Superior temporal gyrus (tissue), 1 donor: ENCODE measurements at regions not wholly inside any gene's neighbourhood (a gene's known extent, or its start where the extent isn't known, plus 50 kb on each side); places are given as distances from the start of the nearest gene placed in this dataset.

ENCODE experiments used
- DNase-seq: peaks from one replicate; pipeline ENCODE4 v3.0.0-alpha.2; 2016; ENCODE audit errors: extremely low spot score

GRCh38 chr5:171509467-171509866 lies 90.0 kb downstream of the FGF18 start:
- no peak for DNase-seq

DNA sequence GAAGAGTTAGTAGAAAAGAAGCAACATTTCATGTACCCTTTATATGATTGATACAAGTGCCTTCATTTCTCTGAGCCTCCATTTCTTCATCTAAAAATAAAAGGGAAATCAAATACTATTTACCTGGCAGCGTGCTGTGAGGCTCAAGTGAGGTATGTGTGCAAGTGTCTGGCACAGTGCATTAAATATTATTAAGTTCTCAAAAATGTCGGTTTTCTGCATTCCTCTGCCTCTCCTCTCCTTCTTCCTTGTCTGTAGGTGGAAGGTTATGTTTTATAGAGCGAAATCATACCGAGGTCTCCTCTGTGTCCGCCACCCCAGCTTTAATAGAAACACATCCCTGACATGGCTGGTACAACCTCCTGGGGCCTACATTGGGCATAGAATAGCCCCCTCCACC lies 93.0 kb downstream of the FGF18 start:
- DNase-seq = no peak

- DNase-seq = no peak
Observed at GRCh38 chr5:171513591-171513990, 94.1 kb downstream of the FGF18 start.

DNA sequence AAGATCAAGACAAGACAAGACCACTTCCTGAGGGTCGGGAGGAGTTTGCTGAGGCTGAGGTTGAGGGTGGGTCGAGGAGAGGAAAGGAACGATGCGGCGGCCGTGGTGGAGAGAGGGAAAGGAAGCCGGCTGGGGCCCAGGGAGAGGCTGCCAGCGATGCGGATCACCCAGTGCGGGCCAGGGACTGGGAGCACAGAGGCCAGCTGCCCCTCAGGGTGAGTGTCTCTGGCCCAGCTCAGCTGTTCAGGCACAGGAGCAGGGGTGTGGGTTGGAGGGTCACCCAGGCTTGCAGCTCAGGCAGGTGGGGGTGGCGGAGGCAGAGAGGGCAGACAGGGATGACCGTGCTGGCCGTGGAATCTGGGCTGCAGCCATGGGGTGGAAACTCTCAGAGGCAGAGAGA lies 99.5 kb downstream of the FGF18 start:
- no peak for DNase-seq

GRCh38 chr5:171520300-171521174 lies 101.1 kb downstream of the FGF18 start:
- DNase-seq = no peak

GRCh38 chr5:171521219-171521633 lies 101.8 kb downstream of the FGF18 start:
- DNase-seq = peak; percentile 32

GRCh38 chr5:171521679-171522078 lies 102.2 kb downstream of the FGF18 start:
- no peak for DNase-seq

GRCh38 chr5:171523781-171524180 lies 104.3 kb downstream of the FGF18 start:
- no peak for DNase-seq

DNA sequence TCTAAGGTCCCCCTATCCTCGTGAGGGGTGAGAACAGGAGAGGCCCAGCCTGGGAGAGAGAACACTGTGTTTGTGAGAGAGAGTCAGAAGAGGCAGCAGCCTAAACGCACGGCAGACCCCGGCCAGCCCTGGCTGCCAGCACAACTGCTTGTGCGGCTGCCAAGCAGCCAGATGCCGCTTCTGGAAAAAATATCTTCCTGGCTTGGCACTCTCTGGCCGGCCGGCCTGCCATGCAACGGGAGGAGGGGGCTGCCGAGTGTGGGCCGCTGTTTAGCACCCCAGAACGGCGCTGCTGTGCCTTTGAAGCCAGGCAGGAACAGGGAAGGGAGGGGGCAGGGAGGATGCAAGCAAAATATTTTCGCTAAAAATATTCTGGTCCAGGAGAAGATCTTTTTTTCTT lies 105.0 kb downstream of the FGF18 start:
- no peak for DNase-seq

- DNase-seq = no peak
Observed at GRCh38 chr5:171525085-171525484, 105.6 kb downstream of the FGF18 start.

DNA sequence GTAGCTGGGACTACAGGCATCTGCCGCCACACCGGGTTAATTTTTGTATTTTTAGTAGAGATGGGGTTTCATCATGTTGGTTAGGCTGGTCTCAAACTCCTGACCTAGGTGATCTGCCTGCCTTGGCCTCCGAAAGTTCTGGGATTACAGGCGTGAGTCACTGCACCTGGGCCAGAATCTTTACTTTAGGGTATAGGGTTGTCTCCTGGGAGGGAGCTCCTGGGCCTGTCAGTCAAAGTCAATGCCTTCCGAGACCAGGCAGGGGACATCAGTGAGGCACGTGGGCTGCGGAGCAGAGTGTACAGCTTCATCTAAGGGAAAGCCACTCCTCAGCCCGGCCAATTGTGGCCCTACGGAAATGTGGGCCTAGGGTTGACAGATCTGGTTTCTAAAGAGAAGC lies 108.6 kb downstream of the FGF18 start:
- no peak for DNase-seq

DNA sequence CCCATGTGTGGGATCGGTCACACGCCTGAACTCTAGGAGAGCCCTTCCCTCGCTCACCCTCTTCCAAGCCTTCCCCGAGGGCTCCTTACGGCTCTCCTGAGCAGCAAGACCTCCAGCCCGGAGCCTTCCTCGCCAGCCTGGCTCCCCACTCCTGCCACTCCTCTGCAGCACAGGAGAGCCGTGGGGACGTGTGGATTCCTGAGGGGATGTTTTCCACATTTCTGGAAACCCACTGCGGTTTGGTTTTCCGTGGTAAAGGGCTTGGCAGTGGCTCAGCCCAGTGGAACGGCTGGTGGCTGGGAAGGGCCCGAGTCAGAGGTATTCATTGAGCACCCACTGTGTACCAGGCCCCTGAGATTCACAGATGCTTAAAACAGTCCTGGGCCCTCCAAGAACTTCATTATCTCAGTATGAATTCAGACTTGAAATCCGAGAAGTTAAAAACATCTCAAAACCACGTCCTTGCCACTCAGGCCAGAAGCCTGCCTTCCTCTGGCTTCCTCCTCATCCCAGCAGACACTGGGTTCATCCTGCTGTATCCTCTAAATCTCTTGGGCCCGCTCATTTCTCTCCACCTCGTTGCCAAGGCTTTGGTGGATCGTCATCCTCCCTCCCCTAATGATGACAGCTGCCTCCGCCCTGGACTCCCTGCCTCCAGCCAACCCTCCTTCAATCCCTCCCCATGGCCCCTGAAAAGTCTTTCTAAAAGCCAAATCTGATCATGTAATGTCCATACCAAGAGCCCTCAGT lies 109.6 kb downstream of the FGF18 start:
- no peak for DNase-seq

GRCh38 chr5:171531638-171532037 lies 112.2 kb downstream of the FGF18 start:
- DNase-seq = no peak

DNA sequence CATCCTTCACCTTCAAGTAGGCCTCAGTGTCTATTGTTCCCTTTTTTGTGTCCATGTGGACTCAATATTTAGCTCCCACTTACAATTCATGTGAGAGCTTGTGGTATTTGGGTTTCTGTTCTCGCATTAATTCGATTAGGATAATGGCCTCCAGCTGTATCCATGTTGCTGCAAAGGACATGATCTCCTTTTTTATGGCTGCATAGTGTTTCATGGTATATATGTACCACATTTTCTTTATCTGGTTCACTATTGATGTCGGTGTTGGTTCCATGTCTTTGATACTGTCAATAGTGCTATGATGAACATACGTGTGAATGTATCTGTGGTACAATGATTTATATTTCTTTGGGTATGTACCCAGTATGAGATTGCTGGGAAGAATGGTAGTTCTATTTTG lies 113.7 kb downstream of the FGF18 start:
- DNase-seq = no peak

- DNase-seq = no peak
Observed at GRCh38 chr5:171534043-171534895, 114.8 kb downstream of the FGF18 start.

GRCh38 chr5:171535162-171535561 lies 115.7 kb downstream of the FGF18 start:
- no peak for DNase-seq

DNA sequence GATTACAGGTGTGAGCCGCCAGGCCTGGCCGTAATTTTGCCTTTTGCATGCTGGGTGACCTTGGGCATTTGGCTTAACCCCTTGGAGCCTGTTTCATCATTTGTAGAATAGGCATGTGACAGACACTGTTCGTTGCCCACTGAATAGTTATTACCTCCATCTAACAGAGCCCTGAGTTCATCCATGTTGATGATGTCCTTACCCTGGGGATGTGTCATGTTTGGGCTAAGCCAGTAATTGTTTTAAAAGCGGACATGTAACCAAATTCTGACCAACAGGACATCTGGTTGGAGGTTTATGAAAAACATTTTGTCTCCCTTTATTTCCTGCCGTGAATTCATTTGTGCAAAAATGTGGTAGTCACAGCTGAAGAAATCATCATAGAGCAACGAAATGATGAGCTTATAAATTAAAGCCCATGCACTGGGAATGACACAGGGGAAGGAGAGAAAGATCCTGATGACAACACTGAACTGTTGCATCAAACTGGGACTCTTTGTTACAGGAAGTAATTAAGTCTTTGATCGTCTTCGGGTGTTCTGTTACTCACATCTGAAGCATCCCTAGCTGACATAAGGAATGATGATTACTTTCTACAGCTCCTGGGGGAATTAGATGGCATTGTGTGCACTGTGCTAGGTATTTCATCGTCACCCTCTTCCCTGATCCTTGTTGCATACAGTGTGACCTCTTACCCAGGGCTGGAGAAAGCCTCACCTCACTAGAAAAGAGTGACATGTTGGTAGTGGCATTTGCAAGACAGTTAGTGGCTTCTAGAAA lies 117.8 kb downstream of the FGF18 start:
- DNase-seq = no peak

DNA sequence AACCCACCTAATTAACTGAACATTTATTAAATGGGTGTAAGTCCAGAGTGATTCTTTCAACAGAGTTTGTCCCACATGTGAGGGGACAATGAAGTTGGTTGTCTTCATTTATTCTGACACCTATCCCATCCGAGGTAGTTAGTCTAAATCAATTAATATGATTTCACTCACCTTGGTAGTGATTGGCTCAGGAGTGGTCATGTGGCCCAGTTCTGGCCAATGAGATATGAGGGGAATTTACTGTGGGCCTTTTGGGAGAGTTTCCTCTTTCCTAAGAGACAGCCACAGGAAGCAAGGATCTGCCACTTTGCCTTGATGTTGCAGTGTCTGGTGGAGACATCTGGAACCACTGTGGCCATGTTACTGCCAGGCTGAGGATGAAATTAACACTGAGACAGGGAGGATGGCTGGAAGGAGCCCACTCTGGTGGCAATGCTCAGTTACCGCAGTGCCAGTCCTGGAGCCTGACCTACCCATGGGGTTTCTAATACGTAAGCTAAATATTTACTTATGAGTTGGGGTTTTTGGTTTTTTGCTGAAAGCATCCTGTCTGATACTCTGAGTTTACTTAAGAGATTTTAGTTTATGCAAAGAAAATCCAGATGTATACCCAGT lies 118.6 kb downstream of the FGF18 start:
- DNase-seq = no peak

- DNase-seq = no peak
Observed at GRCh38 chr5:171538681-171539080, 119.2 kb downstream of the FGF18 start.

DNA sequence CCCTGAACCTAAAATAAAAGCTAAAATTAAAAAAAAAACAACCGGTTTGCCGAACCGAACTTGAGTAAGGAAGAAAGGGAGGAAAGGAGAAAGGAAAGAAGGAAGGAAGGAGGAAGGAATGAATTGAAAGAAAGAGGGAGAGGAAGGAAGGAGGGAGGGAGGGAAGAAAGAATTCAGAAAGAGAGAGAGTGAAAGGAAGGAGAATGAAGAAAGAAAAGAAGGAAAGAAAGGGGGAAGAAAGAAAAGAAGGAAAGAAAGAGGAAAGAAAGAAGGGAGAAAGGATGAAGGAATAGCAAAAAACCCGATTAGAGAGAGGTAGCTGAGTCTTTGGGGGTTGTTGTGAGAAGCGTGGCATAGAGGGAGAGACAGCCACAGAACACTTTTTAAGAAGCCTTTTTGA lies 121.4 kb downstream of the FGF18 start:
- no peak for DNase-seq

DNA sequence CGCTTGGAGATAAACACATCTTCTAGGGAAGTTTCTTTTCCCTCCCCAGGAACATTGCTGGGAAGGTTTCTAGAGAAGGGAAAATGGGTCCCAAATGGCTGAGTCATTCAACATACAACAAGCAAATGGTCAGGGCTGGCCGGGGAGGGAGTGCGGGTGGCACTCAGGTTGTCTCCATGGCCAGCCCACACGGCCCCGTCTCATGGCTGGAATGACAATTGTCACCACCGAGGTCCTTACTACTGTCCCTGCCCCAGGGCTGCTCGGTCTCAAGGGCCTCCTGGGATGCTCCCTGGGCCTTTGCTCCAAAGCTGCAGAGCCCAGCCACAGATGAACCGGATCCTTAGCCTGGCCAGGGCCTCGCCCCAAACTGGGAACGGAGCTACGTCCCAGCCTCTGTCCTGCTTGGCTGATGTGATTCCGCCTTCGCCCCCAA lies 121.9 kb downstream of the FGF18 start:
- no peak for DNase-seq
